Neutrophil (primary cell): ENCODE measurements at regions not wholly inside any gene's neighbourhood (a gene's known extent, or its start where the extent isn't known, plus 50 kb on each side); places are given as distances from the start of the nearest gene placed in this dataset.

ENCODE experiments used
- H3K27ac ChIP-seq: fragments of 200-600 bp; sonication (generic); 2 replicates; pipeline ENCODE4 v1.5.1; 2016; ENCODE audit warnings: mild to moderate bottlenecking, moderate library complexity
- H3K27me3 ChIP-seq: fragments of 200-600 bp; sonication (generic); 2 replicates; pipeline ENCODE4 v1.6.0; 2016; ENCODE audit warnings: mild to moderate bottlenecking
- H3K36me3 ChIP-seq: fragments of 200-600 bp; sonication (generic); 2 replicates; pipeline ENCODE4 v1.5.1; 2017
- H3K4me1 ChIP-seq, 2 experiments: fragments of 200-600 bp in 1 of 2; sonication (generic) in 1 of 2; 1 replicate in 1 of 2; 2 replicates in 1 of 2; pipeline versions ENCODE4 v1.5.1 to v1.6.1; 2013 to 2016; ENCODE audit warnings: low read depth in 1 of 2, low read length in 1 of 2, mild to moderate bottlenecking in 1 of 2, moderate library complexity in 1 of 2; ENCODE audit not compliant: control insufficient read depth in 1 of 2, insufficient read depth in 1 of 2
- H3K4me3 ChIP-seq, 2 experiments: fragments of 200-600 bp in 1 of 2; sonication (generic) in 1 of 2; 1 replicate in 1 of 2; 2 replicates in 1 of 2; pipeline ENCODE4 v1.5.1; 2013 to 2016; ENCODE audit warnings: low read depth in 1 of 2, low read length in 1 of 2, mild to moderate bottlenecking in 1 of 2, moderate library complexity in 1 of 2
- H3K9me3 ChIP-seq: fragments of 200-600 bp; sonication (generic); 2 replicates; pipeline ENCODE4 v1.5.1; 2016
- TF ChIP-seq, protein P1 (sequence below): fragments of 200-600 bp; sonication (generic); IDR thresholded peaks from 2 replicates; pipeline ENCODE4 v1.5.1; 2016; ENCODE audit warnings: antibody characterized with exemption

DNA sequence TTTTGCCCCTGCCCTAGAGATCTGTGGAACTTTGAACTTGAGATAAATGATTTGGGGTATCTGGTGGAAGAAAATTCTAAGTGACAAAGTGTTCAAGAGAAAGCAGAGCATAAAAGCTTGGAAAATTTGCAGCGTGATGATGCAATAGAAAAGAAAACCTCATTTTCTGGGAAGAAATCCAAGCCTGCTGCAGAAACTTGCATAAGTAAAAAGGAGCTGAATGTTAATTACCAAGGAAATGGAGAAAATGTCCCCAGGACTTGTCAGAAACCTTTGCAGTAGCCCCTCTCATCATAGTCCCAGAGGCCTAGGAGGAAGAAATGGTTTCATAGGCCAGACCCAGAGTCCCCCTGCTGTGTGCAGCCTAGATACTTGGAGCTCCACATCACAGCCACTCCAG lies 686.9 kb downstream of the FAM181B start:
- no peaks in the 10 kb centered on the region for H3K27me3 ChIP-seq
- H3K9me3 ChIP-seq: no peaks in the 10 kb centered on the region
- H3K36me3 ChIP-seq: no peaks in the 10 kb centered on the region
- TF ChIP-seq, protein P1, sequence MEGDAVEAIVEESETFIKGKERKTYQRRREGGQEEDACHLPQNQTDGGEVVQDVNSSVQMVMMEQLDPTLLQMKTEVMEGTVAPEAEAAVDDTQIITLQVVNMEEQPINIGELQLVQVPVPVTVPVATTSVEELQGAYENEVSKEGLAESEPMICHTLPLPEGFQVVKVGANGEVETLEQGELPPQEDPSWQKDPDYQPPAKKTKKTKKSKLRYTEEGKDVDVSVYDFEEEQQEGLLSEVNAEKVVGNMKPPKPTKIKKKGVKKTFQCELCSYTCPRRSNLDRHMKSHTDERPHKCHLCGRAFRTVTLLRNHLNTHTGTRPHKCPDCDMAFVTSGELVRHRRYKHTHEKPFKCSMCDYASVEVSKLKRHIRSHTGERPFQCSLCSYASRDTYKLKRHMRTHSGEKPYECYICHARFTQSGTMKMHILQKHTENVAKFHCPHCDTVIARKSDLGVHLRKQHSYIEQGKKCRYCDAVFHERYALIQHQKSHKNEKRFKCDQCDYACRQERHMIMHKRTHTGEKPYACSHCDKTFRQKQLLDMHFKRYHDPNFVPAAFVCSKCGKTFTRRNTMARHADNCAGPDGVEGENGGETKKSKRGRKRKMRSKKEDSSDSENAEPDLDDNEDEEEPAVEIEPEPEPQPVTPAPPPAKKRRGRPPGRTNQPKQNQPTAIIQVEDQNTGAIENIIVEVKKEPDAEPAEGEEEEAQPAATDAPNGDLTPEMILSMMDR: no peak
- no peak overlapping the region for H3K4me3 ChIP-seq
- no peaks in the 10 kb centered on the region for H3K4me1 ChIP-seq
- H3K27ac ChIP-seq: no peak overlapping the region

DNA sequence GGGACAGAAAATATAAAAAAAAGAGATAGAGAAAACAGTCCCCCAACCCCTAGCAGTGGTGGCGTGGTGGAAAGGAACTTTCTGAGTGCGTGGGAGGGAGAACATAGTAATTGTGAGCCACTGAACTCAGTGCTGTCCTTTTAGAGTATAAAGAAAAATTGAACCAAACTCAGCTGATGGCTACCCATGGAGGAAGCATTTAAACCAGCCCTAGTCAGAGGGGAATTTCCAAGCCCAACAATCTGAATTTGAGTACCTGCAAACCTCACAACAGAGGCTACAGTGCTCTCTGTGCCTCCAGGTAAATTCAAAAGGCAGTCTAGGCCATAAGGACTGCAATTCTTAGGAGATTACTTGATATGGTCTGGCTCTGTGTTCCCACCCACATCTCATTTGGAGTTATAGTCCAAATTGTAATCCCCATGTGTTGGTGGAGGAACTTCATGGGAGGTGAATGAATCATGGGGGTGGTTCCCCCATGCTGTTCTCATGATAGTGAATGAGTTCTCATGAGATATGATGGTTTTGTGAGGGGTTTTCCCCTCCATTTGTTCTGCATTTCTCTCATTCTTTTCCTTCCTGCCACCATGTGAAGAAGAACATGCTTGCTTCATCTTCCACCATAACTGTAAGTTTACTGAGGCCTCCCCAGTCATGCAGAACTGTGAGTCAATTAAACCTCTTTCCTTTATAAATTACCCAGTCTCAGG lies 687.8 kb downstream of the FAM181B start:
- TF ChIP-seq, protein P1: no peak
- H3K27ac ChIP-seq: no peak overlapping the region
- H3K27me3 ChIP-seq: no peaks in the 10 kb centered on the region
- no peaks in the 10 kb centered on the region for H3K9me3 ChIP-seq
- no peaks in the 10 kb centered on the region for H3K36me3 ChIP-seq
- H3K4me1 ChIP-seq: no peaks in the 10 kb centered on the region
- no peak overlapping the region for H3K4me3 ChIP-seq

DNA sequence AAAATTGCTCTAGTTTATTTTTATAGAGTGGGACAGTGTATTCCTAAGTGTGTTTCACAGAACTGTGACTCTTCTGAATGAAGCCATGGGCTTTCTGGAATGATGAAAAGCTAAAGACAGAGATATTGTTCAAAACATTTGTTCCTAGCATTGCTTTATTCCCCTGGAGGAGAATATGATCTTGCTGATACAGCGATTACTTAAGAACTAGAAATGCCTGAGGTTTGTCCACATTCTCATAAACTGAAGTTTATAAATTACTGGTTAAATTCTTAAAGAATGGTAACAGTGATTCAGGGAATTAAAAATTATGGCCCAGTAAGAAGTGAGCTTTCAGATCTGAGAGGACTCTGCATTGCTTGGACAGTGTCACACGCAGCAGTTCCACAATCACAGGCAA lies 690.3 kb downstream of the FAM181B start:
- Histone ChIP-seq H3K27ac (no peak overlapping the region), H3K4me3 (no peak overlapping the region), H3K36me3 (no peaks in the 10 kb centered on the region), H3K9me3 (no peaks in the 10 kb centered on the region), H3K4me1 (no peaks in the 10 kb centered on the region), H3K27me3 (no peaks in the 10 kb centered on the region)
- TF ChIP-seq, protein P1: no peak

DNA sequence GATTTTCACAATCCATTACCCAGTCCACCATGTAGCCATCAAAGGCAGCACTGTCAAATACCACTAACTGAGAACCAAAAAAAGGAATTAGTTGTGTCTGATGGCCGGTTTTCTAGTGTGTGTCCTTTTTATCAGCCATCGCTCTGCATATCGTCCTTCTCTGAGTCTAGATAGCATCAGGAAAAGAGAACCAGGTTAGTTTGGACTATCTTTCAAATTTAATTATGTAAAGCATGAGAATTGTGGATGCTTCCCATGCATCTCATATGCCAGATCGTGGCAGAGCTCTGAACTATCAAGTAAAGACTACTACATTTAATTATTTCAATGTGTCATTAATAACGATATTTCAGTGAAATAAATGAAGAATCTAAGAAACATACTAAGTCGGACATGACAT lies 691.9 kb downstream of the FAM181B start:
- Histone ChIP-seq H3K4me3 (no peak overlapping the region), H3K4me1 (no peaks in the 10 kb centered on the region), H3K27ac (no peak overlapping the region), H3K9me3 (no peaks in the 10 kb centered on the region), H3K27me3 (no peaks in the 10 kb centered on the region), H3K36me3 (no peaks in the 10 kb centered on the region)
- TF ChIP-seq, protein P1: no peak

DNA sequence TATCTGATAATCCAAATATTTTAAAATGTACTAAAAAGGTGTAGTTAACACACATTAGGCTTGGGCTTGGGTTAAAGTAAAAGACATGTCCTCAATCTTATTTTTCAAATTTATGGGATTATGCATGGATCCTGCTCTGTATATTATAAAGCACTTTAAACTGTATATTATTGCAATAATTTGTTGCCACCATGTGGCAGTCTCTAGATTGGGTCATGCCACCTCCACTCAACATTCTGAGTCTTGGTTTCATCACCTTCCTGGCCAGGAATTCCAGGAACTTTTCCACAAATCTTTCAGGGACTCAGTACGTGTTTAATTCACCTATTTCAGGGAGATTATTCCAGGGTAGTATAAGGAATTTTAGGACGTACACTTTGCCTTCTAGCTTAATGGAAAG lies 695.5 kb downstream of the FAM181B start:
- TF ChIP-seq, protein P1: no peak
- no peaks in the 10 kb centered on the region for H3K36me3 ChIP-seq
- no peak overlapping the region for H3K4me3 ChIP-seq
- no peak overlapping the region for H3K27ac ChIP-seq
- H3K4me1 ChIP-seq: no peaks in the 10 kb centered on the region
- H3K27me3 ChIP-seq: no peaks in the 10 kb centered on the region
- H3K9me3 ChIP-seq: no peaks in the 10 kb centered on the region
